ENCODE measurements at regions not wholly inside any gene's neighbourhood (a gene's known extent, or its start where the extent isn't known, plus 50 kb on each side); places are given as distances from the start of the nearest gene placed in this dataset.

DNA sequence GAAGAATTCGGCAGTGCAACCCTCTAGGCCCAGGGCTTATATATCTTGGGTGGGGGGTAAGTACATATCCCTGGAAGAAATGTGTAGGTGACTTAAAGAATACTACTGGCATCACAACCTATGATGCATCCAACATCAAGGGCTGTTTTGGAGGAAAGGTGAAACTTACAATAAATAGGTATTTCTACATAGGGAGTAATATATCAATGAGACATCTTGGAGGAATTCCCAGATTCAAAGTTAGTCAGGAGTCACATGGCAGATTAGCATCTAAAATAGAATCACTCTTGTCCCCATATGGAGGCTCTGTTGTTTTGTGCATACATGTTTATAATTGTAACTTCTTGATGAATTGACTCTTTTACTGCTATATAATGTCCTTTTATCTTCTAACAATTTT, 375.5 kb downstream of the PAX1 start:
- TF ChIP-seq, protein P1, sequence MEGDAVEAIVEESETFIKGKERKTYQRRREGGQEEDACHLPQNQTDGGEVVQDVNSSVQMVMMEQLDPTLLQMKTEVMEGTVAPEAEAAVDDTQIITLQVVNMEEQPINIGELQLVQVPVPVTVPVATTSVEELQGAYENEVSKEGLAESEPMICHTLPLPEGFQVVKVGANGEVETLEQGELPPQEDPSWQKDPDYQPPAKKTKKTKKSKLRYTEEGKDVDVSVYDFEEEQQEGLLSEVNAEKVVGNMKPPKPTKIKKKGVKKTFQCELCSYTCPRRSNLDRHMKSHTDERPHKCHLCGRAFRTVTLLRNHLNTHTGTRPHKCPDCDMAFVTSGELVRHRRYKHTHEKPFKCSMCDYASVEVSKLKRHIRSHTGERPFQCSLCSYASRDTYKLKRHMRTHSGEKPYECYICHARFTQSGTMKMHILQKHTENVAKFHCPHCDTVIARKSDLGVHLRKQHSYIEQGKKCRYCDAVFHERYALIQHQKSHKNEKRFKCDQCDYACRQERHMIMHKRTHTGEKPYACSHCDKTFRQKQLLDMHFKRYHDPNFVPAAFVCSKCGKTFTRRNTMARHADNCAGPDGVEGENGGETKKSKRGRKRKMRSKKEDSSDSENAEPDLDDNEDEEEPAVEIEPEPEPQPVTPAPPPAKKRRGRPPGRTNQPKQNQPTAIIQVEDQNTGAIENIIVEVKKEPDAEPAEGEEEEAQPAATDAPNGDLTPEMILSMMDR (IDR thresholded peaks at IDR 0.05; ENCODE audit: low read depth, low read length, poor library complexity, severe bottlenecking): no peak
- TF ChIP-seq EZH2phosphoT487 (IDR thresholded peaks at IDR 0.05; ENCODE audit: borderline replicate concordance, low read length): no peak

Data from DOHH2 (cell line).